ENCODE measurements at regions not wholly inside any gene's neighbourhood (a gene's known extent, or its start where the extent isn't known, plus 50 kb on each side); places are given as distances from the start of the nearest gene placed in this dataset.

GRCh38 chr3:61331929-61332552 lies 80.8 kb upstream of the FHIT start:
- H3K4me2 ChIP-seq (ENCODE audit: low read length): no peak overlapping the region
- no peaks in the 10 kb centered on the region for H3K9me2 ChIP-seq (replicated peaks; ENCODE audit: control insufficient read depth, low read length)
- H3K27ac ChIP-seq (ENCODE audit: low read depth, low read length): no peak overlapping the region
- H3K36me3 ChIP-seq (ENCODE audit: control insufficient read depth, low read length): no peaks in the 10 kb centered on the region
- TF ChIP-seq EZH2phosphoT487 (IDR thresholded peaks at IDR 0.05; ENCODE audit: borderline replicate concordance, low read length): no peak
- TF ChIP-seq CTCF (IDR thresholded peaks at IDR 0.05; ENCODE audit: low read depth, low read length, poor library complexity, severe bottlenecking): no peak
- no peak overlapping the region for H3K4me3 ChIP-seq (ENCODE audit: low read length)
- H3K79me2 ChIP-seq (ENCODE audit: control insufficient read depth, low read length): no peaks in the 10 kb centered on the region
- no peaks in the 10 kb centered on the region for H3K9me3 ChIP-seq (ENCODE audit: control insufficient read depth, insufficient read depth, low read length)
- H3F3A ChIP-seq (ENCODE audit: control insufficient read depth, insufficient read depth): no peaks in the 10 kb centered on the region
- H4K20me1 ChIP-seq (ENCODE audit: control insufficient read depth, insufficient read depth, low read depth, low read length): no peaks in the 10 kb centered on the region
- peaks cover 10% of the 10 kb centered on the region; the same call in 1 of the 2 replicates for H3K27me3 ChIP-seq (ENCODE audit: control insufficient read depth, low read length)
- H3K4me1 ChIP-seq (ENCODE audit: control insufficient read depth, low read length): no peaks in the 10 kb centered on the region

- Histone ChIP-seq H3K27ac (ENCODE audit: low read depth, low read length) (no peak overlapping the region), H3K79me2 (ENCODE audit: control insufficient read depth, low read length) (no peaks in the 10 kb centered on the region), H3K36me3 (ENCODE audit: control insufficient read depth, low read length) (no peaks in the 10 kb centered on the region), H3K9me3 (ENCODE audit: control insufficient read depth, insufficient read depth, low read length) (no peaks in the 10 kb centered on the region), H3K4me3 (ENCODE audit: low read length) (no peak overlapping the region), H3K4me1 (ENCODE audit: control insufficient read depth, low read length) (no peaks in the 10 kb centered on the region), H3K4me2 (ENCODE audit: low read length) (no peak overlapping the region), H3K9me2 (replicated peaks; ENCODE audit: control insufficient read depth, low read length) (no peaks in the 10 kb centered on the region), H3K27me3 (ENCODE audit: control insufficient read depth, low read length) (peaks cover 10% of the 10 kb centered on the region; the same call in 1 of the 2 replicates), H4K20me1 (ENCODE audit: control insufficient read depth, insufficient read depth, low read depth, low read length) (no peaks in the 10 kb centered on the region), H3F3A (ENCODE audit: control insufficient read depth, insufficient read depth) (no peaks in the 10 kb centered on the region)
- no peak for TF ChIP-seq EZH2phosphoT487 (IDR thresholded peaks at IDR 0.05; ENCODE audit: borderline replicate concordance, low read length)
- TF ChIP-seq CTCF (IDR thresholded peaks at IDR 0.05; ENCODE audit: low read depth, low read length, poor library complexity, severe bottlenecking): no peak
Observed at GRCh38 chr3:61333192-61333961, 82.1 kb upstream of the FHIT start.

- H3K9me2 ChIP-seq (replicated peaks; ENCODE audit: control insufficient read depth, low read length): no peaks in the 10 kb centered on the region
- peaks cover 10% of the 10 kb centered on the region; the same call in 1 of the 2 replicates for H3K27me3 ChIP-seq (ENCODE audit: control insufficient read depth, low read length)
- no peak overlapping the region for H3K4me3 ChIP-seq (ENCODE audit: low read length)
- H3K27ac ChIP-seq (ENCODE audit: low read depth, low read length): no peak overlapping the region
- H3K4me2 ChIP-seq (ENCODE audit: low read length): no peak overlapping the region
- TF ChIP-seq EZH2phosphoT487 (IDR thresholded peaks at IDR 0.05; ENCODE audit: borderline replicate concordance, low read length): no peak
- no peak for TF ChIP-seq CTCF (IDR thresholded peaks at IDR 0.05; ENCODE audit: low read depth, low read length, poor library complexity, severe bottlenecking)
- no peaks in the 10 kb centered on the region for H3K9me3 ChIP-seq (ENCODE audit: control insufficient read depth, insufficient read depth, low read length)
- no peaks in the 10 kb centered on the region for H3F3A ChIP-seq (ENCODE audit: control insufficient read depth, insufficient read depth)
- H4K20me1 ChIP-seq (ENCODE audit: control insufficient read depth, insufficient read depth, low read depth, low read length): no peaks in the 10 kb centered on the region
- H3K79me2 ChIP-seq (ENCODE audit: control insufficient read depth, low read length): no peaks in the 10 kb centered on the region
- H3K36me3 ChIP-seq (ENCODE audit: control insufficient read depth, low read length): no peaks in the 10 kb centered on the region
- H3K4me1 ChIP-seq (ENCODE audit: control insufficient read depth, low read length): no peaks in the 10 kb centered on the region
Observed at GRCh38 chr3:61334783-61335182, 83.5 kb upstream of the FHIT start.

Measured in DOHH2 (cell line).